GM23338 (cell line): ENCODE measurements at regions not wholly inside any gene's neighbourhood (a gene's known extent, or its start where the extent isn't known, plus 50 kb on each side); places are given as distances from the start of the nearest gene placed in this dataset.

Experiments used
- ATAC-seq: fragments of 200-7000 bp; cut with Tn5 transposase; 3 replicates; pipeline ENCODE4 v1.9.1; 2020
- DNase-seq: peaks from one replicate; pipeline ENCODE4 v3.0.0-alpha.2; 2015; ENCODE audit warnings: low spot score
- H2AFZ ChIP-seq: fragments of 200-600 bp; sonication (generic); 2 replicates; pipeline ENCODE4 v1.8.0; 2016; ENCODE audit warnings: antibody characterized with exemption, mild to moderate bottlenecking, moderate library complexity
- H3F3A ChIP-seq: fragments of 200-600 bp; sonication (generic); replicated peaks from 2 replicates; pipeline ENCODE4 v1.8.0; 2017; ENCODE audit warnings: antibody characterized with exemption, mixed run types, low read depth
- H3K27ac ChIP-seq: fragments of 200-600 bp; sonication (generic); 2 replicates; pipeline ENCODE4 v1.6.1; 2016; ENCODE audit warnings: low read depth
- H3K27me3 ChIP-seq: fragments of 200-600 bp; sonication (generic); 2 replicates; pipeline ENCODE4 v1.8.0; 2016; ENCODE audit warnings: mild to moderate bottlenecking, mixed run types, moderate library complexity; ENCODE audit not compliant: insufficient read depth
- H3K36me3 ChIP-seq: fragments of 200-600 bp; sonication (generic); 2 replicates; pipeline ENCODE4 v1.8.0; 2016; ENCODE audit warnings: mild to moderate bottlenecking; ENCODE audit not compliant: insufficient read depth
- H3K4me1 ChIP-seq: fragments of 200-600 bp; sonication (generic); 2 replicates; pipeline ENCODE4 v1.8.0; 2016; ENCODE audit warnings: mild to moderate bottlenecking, moderate library complexity; ENCODE audit not compliant: insufficient read depth
- H3K4me2 ChIP-seq: fragments of 200-600 bp; sonication (generic); 2 replicates; pipeline ENCODE4 v1.7.1; 2017; ENCODE audit warnings: mixed run types
- H3K4me3 ChIP-seq: fragments of 200-600 bp; sonication (generic); 2 replicates; pipeline ENCODE4 v1.6.1; 2016; ENCODE audit warnings: mixed run types
- H3K79me2 ChIP-seq: fragments of 200-600 bp; sonication (generic); replicated peaks from 2 replicates; pipeline ENCODE4 v1.8.0; 2017; ENCODE audit warnings: mild to moderate bottlenecking; ENCODE audit not compliant: insufficient read depth
- H3K9me2 ChIP-seq: fragments of 200-600 bp; sonication (generic); 2 replicates; pipeline ENCODE4 v1.8.0; 2017; ENCODE audit not compliant: insufficient read depth
- H4K20me1 ChIP-seq: fragments of 200-600 bp; sonication (generic); replicated peaks from 2 replicates; pipeline ENCODE4 v1.8.0; 2017; ENCODE audit warnings: mild to moderate bottlenecking; ENCODE audit not compliant: insufficient read depth
- H3K27ac Mint-ChIP-seq: 2 replicates; pipeline ENCODE4 v1.8.0; 2020; ENCODE audit warnings: inconsistent platforms, mild to moderate bottlenecking, moderate library complexity, mixed read lengths
- H3K27me3 Mint-ChIP-seq: 3 replicates; pipeline ENCODE4 v1.8.0; 2022; ENCODE audit warnings: low read depth, mild to moderate bottlenecking, moderate library complexity, mixed read lengths, inconsistent platforms; ENCODE audit not compliant: insufficient read depth, poor library complexity
- H3K36me3 Mint-ChIP-seq: 3 replicates; pipeline ENCODE4 v1.8.0; 2021; ENCODE audit warnings: low read depth, mild to moderate bottlenecking, inconsistent platforms, moderate library complexity, mixed read lengths
- H3K4me1 Mint-ChIP-seq: 3 replicates; pipeline ENCODE4 v1.8.0; 2020; ENCODE audit warnings: mild to moderate bottlenecking, inconsistent platforms, mixed read lengths
- H3K4me3 Mint-ChIP-seq: 3 replicates; pipeline ENCODE4 v1.8.0; 2021; ENCODE audit warnings: moderate library complexity, mild to moderate bottlenecking, inconsistent platforms, mixed read lengths
- H3K9me3 Mint-ChIP-seq: 3 replicates; pipeline ENCODE4 v1.8.0; 2020; ENCODE audit warnings: moderate library complexity, mild to moderate bottlenecking, inconsistent platforms, mixed read lengths
- ETS1 ChIP-seq: IDR thresholded peaks from 2 replicates; pipeline ENCODE4 v1.6.1; 2016; ENCODE audit warnings: antibody characterized with exemption
- EZH2 ChIP-seq: fragments of 200-600 bp; sonication (generic); IDR thresholded peaks from one replicate; pipeline ENCODE4 v1.8.0; 2017; ENCODE audit warnings: antibody characterized with exemption, mild to moderate bottlenecking, low read depth; ENCODE audit not compliant: unreplicated experiment
- NANOG ChIP-seq: IDR thresholded peaks from 2 replicates; pipeline ENCODE4 v1.6.1; 2016; ENCODE audit warnings: antibody characterized with exemption, borderline replicate concordance
- POLR2AphosphoS5 ChIP-seq: IDR thresholded peaks from 2 replicates; pipeline ENCODE4 v1.6.1; 2016; ENCODE audit warnings: antibody characterized with exemption, low read depth
- REST ChIP-seq: IDR thresholded peaks from one replicate; pipeline ENCODE4 v1.6.1; 2018; ENCODE audit warnings: antibody characterized with exemption; ENCODE audit not compliant: unreplicated experiment
- STAT1 ChIP-seq: IDR thresholded peaks from one replicate; pipeline ENCODE4 v1.6.1; 2016; ENCODE audit warnings: antibody characterized with exemption; ENCODE audit not compliant: unreplicated experiment
- ZNF114 ChIP-seq: fragments of 250-450 bp; sonication (Bioruptor Pico); IDR thresholded peaks from 2 replicates; pipeline ENCODE4 v1.5.0; 2020; ENCODE audit warnings: mild to moderate bottlenecking, moderate library complexity
- TF ChIP-seq, protein P1 (sequence below), 2 experiments: fragments of 200-600 bp in 1 of 2; sonication (generic) in 1 of 2; conservative IDR thresholded peaks; 2 replicates each; pipeline versions ENCODE4 v1.5.1 to v1.6.1; 2016 to 2017; ENCODE audit warnings: antibody characterized with exemption in 2 of 2, low read depth in 2 of 2, mild to moderate bottlenecking in 2 of 2, moderate library complexity in 1 of 2
- TF ChIP-seq, protein P2 (sequence below): fragments of 250-450 bp; sonication (Bioruptor Pico); IDR thresholded peaks from 2 replicates; pipeline ENCODE4 v1.5.0; 2020; ENCODE audit warnings: mild to moderate bottlenecking, moderate library complexity

GRCh38 chr1:36714301-36714700, 231.6 kb upstream of the CSF3R start:
- Histone ChIP-seq H3K4me2 (no peak overlapping the region), H3K4me1 (peaks cover 14% of the 10 kb centered on the region), H4K20me1 (no peaks in the 10 kb centered on the region), H3K27ac (no peak overlapping the region), H2AFZ (no peak overlapping the region), H3F3A (no peaks in the 10 kb centered on the region), H3K4me3 (no peak overlapping the region), H3K27me3 (no peaks in the 10 kb centered on the region), H3K36me3 (no peaks in the 10 kb centered on the region; the same call in 1 of the 2 replicates), H3K79me2 (no peaks in the 10 kb centered on the region), H3K9me2 (peaks cover 3% of the 10 kb centered on the region; the same call in 1 of the 2 replicates)
- H3K4me1 Mint-ChIP-seq: peaks cover 20% of the 10 kb centered on the region
- DNase-seq (no peak), ATAC-seq (no peak)
- H3K4me3 Mint-ChIP-seq: no peak overlapping the region
- TF ChIP-seq NANOG (no peak), POLR2AphosphoS5 (no peak), ETS1 (no peak), REST (no peak), EZH2 (no peak), STAT1 (no peak), ZNF114 (CRISPR knock-in tag) (no peak)
- TF ChIP-seq, protein P1, sequence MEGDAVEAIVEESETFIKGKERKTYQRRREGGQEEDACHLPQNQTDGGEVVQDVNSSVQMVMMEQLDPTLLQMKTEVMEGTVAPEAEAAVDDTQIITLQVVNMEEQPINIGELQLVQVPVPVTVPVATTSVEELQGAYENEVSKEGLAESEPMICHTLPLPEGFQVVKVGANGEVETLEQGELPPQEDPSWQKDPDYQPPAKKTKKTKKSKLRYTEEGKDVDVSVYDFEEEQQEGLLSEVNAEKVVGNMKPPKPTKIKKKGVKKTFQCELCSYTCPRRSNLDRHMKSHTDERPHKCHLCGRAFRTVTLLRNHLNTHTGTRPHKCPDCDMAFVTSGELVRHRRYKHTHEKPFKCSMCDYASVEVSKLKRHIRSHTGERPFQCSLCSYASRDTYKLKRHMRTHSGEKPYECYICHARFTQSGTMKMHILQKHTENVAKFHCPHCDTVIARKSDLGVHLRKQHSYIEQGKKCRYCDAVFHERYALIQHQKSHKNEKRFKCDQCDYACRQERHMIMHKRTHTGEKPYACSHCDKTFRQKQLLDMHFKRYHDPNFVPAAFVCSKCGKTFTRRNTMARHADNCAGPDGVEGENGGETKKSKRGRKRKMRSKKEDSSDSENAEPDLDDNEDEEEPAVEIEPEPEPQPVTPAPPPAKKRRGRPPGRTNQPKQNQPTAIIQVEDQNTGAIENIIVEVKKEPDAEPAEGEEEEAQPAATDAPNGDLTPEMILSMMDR (conservative IDR thresholded peaks at IDR 0.05; ENCODE audit: low read depth in 2 of 2): no peak
- TF ChIP-seq, protein P2, sequence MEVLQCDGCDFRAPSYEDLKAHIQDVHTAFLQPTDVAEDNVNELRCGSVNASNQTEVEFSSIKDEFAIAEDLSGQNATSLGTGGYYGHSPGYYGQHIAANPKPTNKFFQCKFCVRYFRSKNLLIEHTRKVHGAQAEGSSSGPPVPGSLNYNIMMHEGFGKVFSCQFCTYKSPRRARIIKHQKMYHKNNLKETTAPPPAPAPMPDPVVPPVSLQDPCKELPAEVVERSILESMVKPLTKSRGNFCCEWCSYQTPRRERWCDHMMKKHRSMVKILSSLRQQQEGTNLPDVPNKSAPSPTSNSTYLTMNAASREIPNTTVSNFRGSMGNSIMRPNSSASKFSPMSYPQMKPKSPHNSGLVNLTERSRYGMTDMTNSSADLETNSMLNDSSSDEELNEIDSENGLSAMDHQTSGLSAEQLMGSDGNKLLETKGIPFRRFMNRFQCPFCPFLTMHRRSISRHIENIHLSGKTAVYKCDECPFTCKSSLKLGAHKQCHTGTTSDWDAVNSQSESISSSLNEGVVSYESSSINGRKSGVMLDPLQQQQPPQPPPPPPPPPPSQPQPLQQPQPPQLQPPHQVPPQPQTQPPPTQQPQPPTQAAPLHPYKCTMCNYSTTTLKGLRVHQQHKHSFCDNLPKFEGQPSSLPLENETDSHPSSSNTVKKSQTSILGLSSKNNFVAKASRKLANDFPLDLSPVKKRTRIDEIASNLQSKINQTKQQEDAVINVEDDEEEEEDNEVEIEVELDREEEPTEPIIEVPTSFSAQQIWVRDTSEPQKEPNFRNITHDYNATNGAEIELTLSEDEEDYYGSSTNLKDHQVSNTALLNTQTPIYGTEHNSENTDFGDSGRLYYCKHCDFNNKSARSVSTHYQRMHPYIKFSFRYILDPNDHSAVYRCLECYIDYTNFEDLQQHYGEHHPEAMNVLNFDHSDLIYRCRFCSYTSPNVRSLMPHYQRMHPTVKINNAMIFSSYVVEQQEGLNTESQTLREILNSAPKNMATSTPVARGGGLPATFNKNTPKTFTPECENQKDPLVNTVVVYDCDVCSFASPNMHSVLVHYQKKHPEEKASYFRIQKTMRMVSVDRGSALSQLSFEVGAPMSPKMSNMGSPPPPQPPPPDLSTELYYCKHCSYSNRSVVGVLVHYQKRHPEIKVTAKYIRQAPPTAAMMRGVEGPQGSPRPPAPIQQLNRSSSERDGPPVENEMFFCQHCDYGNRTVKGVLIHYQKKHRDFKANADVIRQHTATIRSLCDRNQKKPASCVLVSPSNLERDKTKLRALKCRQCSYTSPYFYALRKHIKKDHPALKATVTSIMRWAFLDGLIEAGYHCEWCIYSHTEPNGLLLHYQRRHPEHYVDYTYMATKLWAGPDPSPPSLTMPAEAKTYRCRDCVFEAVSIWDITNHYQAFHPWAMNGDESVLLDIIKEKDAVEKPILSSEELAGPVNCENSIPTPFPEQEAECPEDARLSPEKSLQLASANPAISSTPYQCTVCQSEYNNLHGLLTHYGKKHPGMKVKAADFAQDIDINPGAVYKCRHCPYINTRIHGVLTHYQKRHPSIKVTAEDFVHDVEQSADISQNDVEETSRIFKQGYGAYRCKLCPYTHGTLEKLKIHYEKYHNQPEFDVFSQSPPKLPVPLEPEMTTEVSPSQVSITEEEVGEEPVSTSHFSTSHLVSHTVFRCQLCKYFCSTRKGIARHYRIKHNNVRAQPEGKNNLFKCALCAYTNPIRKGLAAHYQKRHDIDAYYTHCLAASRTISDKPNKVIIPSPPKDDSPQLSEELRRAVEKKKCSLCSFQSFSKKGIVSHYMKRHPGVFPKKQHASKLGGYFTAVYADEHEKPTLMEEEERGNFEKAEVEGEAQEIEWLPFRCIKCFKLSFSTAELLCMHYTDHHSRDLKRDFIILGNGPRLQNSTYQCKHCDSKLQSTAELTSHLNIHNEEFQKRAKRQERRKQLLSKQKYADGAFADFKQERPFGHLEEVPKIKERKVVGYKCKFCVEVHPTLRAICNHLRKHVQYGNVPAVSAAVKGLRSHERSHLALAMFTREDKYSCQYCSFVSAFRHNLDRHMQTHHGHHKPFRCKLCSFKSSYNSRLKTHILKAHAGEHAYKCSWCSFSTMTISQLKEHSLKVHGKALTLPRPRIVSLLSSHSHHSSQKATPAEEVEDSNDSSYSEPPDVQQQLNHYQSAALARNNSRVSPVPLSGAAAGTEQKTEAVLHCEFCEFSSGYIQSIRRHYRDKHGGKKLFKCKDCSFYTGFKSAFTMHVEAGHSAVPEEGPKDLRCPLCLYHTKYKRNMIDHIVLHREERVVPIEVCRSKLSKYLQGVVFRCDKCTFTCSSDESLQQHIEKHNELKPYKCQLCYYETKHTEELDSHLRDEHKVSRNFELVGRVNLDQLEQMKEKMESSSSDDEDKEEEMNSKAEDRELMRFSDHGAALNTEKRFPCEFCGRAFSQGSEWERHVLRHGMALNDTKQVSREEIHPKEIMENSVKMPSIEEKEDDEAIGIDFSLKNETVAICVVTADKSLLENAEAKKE (CRISPR knock-in tag): no peak
- peaks cover 3% of the 10 kb centered on the region for H3K27me3 Mint-ChIP-seq
- H3K36me3 Mint-ChIP-seq: no peaks in the 10 kb centered on the region
- H3K27ac Mint-ChIP-seq: no peak overlapping the region
- no peaks in the 10 kb centered on the region; the same call in 2 of the 3 replicates for H3K9me3 Mint-ChIP-seq
